ENCODE measurements at regions not wholly inside any gene's neighbourhood (a gene's known extent, or its start where the extent isn't known, plus 50 kb on each side); places are given as distances from the start of the nearest gene placed in this dataset.

- TF ChIP-seq MAX (IDR thresholded peaks at IDR 0.05) (no peak), CEBPB (IDR thresholded peaks at IDR 0.05) (no peak), ZBTB7A (IDR thresholded peaks at IDR 0.05; ENCODE audit: low read depth) (no peak), FOXM1 (IDR thresholded peaks at IDR 0.05; ENCODE audit: borderline replicate concordance, low read depth) (no peak), TAF1 (IDR thresholded peaks at IDR 0.05; ENCODE audit: low read depth) (no peak), TEAD4 (IDR thresholded peaks at IDR 0.05) (no peak), YY1 (IDR thresholded peaks at IDR 0.05; ENCODE audit: low read depth) (no peak), EGR1 (IDR thresholded peaks at IDR 0.05) (no peak), RAD21 (IDR thresholded peaks at IDR 0.05; ENCODE audit: low read depth) (no peak), TCF12 (IDR thresholded peaks at IDR 0.05; ENCODE audit: low read depth) (no peak), CREB1 (IDR thresholded peaks at IDR 0.05; ENCODE audit: low read depth) (no peak), EP300 (IDR thresholded peaks at IDR 0.05; ENCODE audit: borderline replicate concordance) (no peak), NFIC (IDR thresholded peaks at IDR 0.05) (no peak), REST (IDR thresholded peaks at IDR 0.05; ENCODE audit: low read depth) (no peak)
- TF ChIP-seq, protein P1, sequence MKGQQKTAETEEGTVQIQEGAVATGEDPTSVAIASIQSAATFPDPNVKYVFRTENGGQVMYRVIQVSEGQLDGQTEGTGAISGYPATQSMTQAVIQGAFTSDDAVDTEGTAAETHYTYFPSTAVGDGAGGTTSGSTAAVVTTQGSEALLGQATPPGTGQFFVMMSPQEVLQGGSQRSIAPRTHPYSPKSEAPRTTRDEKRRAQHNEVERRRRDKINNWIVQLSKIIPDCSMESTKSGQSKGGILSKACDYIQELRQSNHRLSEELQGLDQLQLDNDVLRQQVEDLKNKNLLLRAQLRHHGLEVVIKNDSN (IDR thresholded peaks at IDR 0.05), result no peak
Observed at GRCh38 chr7:125830743-125831142, 901.1 kb upstream of the POT1 start.

GRCh38 chr7:125828153-125828700 is 898.6 kb upstream of the POT1 start:
- TF ChIP-seq REST (IDR thresholded peaks at IDR 0.05; ENCODE audit: low read depth) (no peak), EGR1 (IDR thresholded peaks at IDR 0.05) (no peak), EP300 (IDR thresholded peaks at IDR 0.05; ENCODE audit: borderline replicate concordance) (no peak), YY1 (IDR thresholded peaks at IDR 0.05; ENCODE audit: low read depth) (no peak), MAX (IDR thresholded peaks at IDR 0.05) (no peak), CREB1 (IDR thresholded peaks at IDR 0.05; ENCODE audit: low read depth) (no peak), FOXM1 (IDR thresholded peaks at IDR 0.05; ENCODE audit: borderline replicate concordance, low read depth) (no peak), ZBTB7A (IDR thresholded peaks at IDR 0.05; ENCODE audit: low read depth) (no peak), TAF1 (IDR thresholded peaks at IDR 0.05; ENCODE audit: low read depth) (no peak)
- TF ChIP-seq, protein P1 (IDR thresholded peaks at IDR 0.05), result no peak

DNA sequence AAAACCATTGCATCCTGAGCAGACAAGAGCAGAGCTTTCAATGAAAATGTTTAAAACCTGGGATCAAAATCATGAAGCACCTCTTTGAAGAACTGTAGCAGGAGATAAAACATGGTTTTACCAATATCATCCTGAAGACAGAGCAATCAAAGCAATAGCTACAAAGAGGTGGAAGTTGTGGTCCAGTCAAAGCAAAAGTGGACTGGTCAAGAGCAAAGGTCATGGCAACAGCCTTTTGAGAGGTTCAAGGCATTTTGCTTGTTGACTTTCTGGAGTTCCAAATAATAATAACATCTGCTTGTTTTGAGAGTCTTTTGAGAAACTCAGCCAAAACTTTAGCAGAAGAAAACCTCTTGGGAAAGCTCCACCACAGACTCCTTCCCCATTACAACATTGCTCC is 893.9 kb upstream of the POT1 start:
- TF ChIP-seq ZBTB7A (IDR thresholded peaks at IDR 0.05; ENCODE audit: low read depth), result no peak
- no peak for TF ChIP-seq TEAD4 (IDR thresholded peaks at IDR 0.05)
- TF ChIP-seq EP300 (IDR thresholded peaks at IDR 0.05; ENCODE audit: borderline replicate concordance), result no peak
- no peak for TF ChIP-seq FOXM1 (IDR thresholded peaks at IDR 0.05; ENCODE audit: borderline replicate concordance, low read depth)
- no peak for TF ChIP-seq RAD21 (IDR thresholded peaks at IDR 0.05; ENCODE audit: low read depth)
- no peak for TF ChIP-seq CEBPB (IDR thresholded peaks at IDR 0.05)
- TF ChIP-seq TAF1 (IDR thresholded peaks at IDR 0.05; ENCODE audit: low read depth), result no peak
- no peak for TF ChIP-seq CREB1 (IDR thresholded peaks at IDR 0.05; ENCODE audit: low read depth)
- TF ChIP-seq, protein P1 (IDR thresholded peaks at IDR 0.05), result no peak
- no peak for TF ChIP-seq MAX (IDR thresholded peaks at IDR 0.05)
- no peak for TF ChIP-seq EGR1 (IDR thresholded peaks at IDR 0.05)
- TF ChIP-seq YY1 (IDR thresholded peaks at IDR 0.05; ENCODE audit: low read depth), result no peak
- TF ChIP-seq NFIC (IDR thresholded peaks at IDR 0.05), result no peak
- TF ChIP-seq TCF12 (IDR thresholded peaks at IDR 0.05; ENCODE audit: low read depth), result no peak
- no peak for TF ChIP-seq REST (IDR thresholded peaks at IDR 0.05; ENCODE audit: low read depth)

Data from Ishikawa (cell line).